SKM-1 treated with dmso at 0.1 percent for 144 hours (cell line): ENCODE measurements at regions not wholly inside any gene's neighbourhood (a gene's known extent, or its start where the extent isn't known, plus 50 kb on each side); places are given as distances from the start of the nearest gene placed in this dataset.
"Not testable (repeated sequence)": the region's sequence is repeated elsewhere in the genome, so short reads cannot be mapped to it uniquely, and the experiment has no call there.

Experiments
- DNase-seq: peaks from one replicate; lab custom pipeline; 2025; ENCODE audit not compliant: unreplicated experiment; lab: John Stamatoyannopoulos, UW

DNA sequence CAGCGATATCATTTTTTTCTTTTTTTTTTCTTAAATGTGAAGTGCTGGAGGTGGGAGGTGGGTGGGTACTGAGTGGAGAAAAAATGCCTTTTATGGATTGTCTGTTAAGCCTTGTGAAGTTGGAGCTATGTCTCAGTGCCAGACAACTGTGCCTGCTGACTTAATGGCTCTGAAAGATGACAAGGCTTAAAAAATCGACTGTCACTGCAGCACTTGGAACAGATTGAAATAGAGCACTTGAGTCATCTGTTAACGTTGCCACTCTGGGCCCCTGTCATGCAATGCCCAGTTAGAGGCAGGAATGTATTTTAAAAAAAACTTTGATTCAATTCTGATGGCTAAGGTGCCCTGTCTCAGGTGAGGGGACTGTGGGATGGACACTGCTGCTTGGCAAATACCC, 108.2 kb upstream of the HS3ST2 start:
- DNase-seq = no peak

DNA sequence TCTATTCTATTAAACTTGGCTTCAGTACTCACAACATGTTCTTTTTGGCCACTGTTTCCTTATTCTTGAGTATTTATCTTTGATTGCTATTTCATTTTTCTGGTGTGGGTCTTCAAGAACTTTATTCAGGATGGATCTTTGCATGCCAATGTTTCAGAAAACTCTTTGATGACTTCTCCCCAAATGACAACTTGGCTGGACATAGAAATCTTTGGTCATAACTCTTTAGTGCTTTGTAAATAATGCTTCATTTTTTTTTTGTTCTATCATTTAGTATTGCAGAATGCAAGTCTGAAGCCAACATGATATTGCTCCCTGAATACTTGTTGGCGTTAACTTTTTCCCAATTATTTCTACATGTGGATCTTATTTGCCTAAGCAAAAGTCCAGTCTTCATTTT, 103.6 kb upstream of the HS3ST2 start:
- no peak for DNase-seq

DNA sequence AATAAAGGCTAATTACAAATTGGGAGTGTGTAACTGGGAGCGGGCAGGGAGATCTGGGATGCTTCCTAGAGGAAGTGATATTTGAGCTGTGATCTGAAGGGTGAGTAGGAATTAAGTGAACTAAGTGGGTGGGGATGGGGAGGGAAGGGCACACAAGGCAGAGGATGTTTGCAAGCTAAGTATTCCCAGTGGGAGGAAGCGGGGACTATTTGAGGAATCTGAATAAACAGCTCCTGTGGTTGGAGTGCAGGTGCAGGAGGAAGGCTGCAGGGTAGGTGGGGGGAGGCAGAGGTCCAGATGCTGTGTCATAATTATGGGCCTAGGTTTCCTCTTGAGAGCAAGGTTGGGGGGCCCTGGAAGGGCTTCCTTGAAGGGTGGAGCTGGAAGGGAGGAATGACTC, 102.1 kb upstream of the HS3ST2 start:
- no peak for DNase-seq

DNA sequence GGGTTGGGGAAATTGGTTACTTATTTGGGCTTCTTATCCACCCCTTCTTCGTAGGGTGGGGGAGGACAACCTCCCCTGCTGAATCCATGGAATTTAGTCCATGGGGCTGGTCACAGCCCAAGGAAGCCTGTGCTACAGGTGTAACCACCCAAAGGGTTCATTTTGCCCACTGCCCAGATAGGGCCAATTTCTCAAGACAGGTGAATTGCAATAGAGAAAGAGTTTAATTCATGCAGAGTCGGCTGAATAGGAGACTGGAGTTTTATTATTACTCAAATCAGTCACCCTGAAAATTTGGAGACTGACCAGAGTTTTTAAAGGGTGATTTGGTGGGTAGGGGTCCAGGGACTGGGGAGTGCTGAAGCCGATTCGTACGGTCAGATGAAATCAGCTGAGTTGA, 101.5 kb upstream of the HS3ST2 start:
- no peak for DNase-seq

DNA sequence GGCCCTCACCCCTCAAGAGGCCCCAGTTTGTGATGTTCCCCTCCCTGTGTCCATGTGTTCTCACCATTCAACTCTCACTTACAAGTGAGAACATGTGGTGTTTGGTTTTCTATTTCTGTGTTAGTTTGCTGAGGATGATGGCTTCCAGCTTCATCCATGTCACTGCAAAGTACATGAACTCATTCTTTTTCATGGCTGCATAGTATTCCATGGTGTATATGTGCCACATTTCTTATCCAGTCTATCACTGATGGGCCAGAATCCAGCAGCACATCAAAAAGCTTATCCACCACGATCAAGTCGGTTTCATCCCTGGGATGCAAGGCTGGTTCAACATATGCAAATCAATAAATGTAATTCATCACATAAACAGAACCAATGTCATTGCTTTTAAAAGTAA, 95.4 kb upstream of the HS3ST2 start:
- DNase-seq = not testable (repeated sequence)

DNA sequence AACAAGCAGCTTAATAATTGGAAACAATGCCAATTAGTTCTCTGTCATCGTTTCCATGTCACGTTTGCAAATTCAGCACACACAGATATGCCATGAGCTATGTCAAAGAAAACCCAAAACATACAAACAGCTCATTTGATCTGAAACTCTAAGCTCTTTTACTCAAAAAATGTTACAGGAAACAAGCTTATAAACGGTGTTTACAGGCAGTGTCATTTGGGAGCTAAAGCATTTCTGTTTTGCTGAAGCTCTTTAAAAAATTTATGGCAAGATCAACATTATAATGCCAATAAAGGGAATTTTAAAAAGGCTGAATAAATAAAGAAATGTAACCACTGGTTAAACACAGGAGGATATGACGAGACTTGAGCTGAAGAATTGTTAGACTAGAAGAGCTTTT, 94.0 kb upstream of the HS3ST2 start:
- DNase-seq = no peak

DNA sequence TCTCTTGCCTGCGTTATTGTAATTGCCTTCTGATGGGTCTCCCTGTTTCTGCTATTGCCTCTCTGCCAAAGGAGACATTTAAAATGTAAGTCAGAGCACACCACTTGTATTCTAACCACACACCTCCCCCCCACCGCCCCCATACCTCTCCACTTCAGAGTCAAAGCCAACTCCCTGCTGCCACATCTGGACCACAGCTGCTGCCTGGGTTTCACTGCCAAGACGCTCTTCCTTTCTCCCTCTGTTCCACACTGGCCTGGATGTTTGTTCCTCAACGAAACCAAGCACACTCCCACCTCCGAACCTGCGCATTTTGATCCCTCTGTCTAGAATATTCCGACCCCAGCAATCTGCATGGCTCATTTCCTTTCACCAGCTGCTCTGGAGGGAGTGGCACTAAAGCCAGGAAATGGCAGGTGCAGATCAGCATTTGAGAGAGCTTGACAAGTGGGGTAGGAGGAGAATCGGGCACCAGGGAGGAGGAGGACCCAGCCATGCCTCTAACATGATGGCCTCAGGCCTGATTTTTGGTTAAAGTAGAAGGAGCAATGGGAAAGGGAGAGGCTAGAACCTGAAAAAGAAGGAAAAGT, 92.4 kb upstream of the HS3ST2 start:
- DNase-seq = no peak

DNA sequence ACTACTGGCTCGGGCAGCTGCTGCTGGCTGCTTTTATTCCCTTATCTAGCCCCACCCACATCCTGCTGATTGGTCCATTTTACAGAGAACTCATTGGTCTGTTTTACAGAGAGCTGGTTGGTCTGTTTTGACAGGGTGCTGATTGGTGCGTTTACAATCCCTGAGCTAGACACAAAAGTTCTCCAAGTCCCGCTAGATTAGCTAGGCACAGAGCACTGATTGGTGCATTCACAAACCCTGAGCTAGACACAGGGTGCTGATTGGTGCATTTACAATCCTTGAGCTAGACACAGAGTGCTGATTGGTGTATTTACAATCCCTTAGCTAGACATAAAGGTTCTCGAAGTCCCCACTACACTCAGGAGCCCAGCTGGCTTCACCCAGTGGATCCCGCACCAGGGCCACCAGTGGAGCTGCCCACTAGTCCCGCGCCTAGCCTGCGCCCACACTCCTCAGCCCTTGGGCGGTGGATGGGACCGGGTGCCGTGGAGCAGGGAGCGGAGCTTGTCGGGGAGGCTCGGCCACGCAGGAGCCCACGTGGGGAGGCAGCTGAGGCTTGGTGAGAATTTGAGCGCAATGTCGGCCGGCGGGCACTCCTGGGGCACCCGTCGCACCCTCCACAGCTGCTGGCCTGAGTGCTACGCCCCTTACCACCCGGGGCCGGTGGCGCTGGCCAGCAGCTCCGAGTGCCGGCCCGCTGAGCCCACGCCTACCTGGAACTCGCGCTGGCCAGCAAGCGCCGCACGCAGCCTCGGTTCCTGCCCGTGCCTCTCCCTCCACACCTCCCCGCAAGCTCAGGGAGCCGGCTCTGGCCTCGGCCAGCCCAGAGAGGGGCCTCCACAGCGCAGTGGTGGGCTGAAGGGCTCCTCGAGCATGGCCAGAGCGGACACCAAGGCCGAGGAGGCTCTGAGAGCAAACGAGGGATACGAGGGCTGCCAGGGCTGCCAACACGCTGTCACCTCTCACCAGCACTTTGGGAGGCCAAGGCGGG, 91.1 kb upstream of the HS3ST2 start:
- DNase-seq = not testable (repeated sequence)

DNA sequence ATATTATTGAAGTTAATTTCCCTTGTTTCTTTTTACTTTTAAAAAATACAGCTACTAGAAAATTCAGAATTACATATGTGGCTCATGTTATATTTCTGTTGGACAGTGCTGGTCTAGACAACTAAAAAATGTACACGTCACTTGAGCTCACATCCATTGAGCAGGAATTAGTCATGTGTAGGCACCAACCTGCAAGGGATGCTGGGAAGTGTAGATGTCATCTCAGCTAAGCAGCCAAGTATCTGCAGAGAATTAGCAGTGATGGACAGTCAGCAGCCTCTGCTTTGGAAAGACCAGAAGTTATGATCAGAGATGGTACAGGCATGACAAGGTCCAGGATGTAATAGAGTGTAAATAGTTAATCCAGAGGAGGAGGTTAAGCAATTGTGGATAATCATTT, 87.1 kb upstream of the HS3ST2 start:
- DNase-seq = no peak

DNA sequence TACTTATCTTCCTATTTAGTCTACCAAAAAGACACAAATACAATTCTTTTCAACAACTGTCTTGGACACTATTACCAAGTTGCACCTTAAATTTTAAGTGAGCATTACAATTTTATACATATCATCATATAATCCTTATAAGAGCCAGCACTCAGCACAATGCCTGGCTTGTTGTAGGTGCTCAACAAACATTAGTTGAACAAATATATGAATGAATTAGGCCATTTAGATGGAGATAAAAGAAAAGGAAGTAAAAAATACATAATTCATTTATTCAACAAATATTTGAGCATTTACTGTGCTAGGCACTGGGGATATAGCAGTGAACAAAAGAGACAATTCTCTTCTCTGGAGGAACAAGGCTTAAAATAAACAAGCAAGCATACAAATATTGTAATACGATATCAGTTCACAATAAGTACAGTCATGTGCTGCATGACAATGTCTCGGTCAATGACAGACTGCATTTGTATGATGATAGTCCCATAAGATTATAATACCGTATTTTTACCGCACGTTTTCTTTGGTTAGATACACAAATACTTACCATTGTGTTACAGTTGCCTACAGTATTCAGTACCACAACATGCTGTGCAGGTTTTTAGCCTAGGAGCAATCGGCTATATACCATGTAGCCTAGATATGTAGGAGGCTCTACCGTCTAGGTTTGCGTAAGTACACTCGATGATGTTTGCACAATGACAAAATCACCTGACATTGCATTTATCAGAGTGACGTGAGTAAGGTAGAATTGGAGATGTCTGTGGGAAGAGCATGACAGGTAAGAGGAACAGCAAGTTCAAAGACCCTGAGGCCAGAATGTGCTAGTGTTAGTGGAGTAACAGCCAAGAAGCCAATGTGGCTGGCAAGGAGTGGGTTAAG, 86.4 kb upstream of the HS3ST2 start:
- DNase-seq = no peak

DNA sequence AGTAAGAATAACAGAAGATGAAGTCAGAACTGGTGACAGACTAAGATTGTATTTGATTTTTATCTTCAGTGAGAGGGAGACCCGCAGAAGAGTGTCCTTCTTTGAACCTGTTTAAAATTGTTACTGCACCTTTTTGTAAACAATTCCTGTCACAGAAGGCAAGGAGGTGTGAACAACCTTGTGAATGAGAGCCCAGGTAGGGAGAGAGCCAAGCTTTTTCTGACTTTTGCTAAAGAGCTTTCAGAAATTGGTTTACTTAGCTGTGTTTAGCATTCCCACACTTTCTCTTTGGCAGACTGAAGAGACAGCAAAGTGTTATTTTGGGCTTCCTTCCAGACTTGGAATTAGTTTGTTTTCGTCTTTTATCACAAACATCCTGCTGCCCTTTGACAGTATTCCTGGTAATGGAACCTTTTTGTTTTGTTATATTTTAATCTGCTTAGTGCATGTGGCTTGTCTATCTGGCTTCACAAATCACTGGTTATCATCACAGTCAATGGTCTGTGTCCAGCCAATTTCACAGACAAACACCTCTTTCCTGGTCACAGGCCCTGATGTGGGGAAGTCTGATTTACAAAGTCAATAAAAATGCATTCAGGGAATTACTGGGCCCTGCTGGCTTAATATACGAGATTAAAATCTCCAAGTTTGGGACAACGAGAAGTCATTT, 85.7 kb upstream of the HS3ST2 start:
- DNase-seq = no peak

DNA sequence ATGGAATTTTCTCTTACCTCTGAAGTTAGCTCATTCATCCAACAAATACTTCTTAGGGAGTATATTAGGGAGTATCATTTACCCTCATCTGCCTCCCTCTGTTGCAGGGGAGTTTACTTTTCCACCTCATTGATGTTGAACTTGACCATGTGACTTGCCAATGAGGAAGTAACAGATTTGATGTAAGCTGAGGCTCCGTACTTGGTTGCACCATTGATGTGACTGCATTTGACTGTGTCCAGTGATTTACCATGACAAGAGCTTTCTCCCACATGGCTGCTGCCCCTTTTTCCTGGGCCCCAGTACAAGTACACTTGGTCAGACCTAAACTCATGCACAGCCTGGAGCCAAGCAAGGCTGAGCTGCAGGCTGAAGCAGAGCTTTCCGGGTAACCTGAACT, 81.6 kb upstream of the HS3ST2 start:
- no peak for DNase-seq

DNA sequence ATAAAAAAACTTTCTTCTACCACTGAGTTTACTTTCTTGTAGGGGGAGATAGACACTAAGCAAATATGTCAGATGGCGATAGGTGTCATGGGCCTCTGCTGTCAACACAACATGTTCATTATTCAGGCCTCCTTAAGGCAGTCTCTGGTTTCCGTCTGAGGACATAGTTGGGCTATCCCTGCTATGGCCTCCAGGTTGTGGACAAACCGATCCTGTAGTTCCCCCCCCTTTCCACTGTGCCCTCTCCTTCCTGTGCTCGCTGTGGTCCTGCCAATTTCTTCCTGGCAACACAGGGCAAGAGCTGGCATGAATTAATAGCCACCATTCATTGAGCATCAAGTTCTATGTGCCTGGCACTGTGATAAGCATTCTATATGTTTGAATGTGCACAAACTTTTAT, 81.0 kb upstream of the HS3ST2 start:
- no peak for DNase-seq

DNA sequence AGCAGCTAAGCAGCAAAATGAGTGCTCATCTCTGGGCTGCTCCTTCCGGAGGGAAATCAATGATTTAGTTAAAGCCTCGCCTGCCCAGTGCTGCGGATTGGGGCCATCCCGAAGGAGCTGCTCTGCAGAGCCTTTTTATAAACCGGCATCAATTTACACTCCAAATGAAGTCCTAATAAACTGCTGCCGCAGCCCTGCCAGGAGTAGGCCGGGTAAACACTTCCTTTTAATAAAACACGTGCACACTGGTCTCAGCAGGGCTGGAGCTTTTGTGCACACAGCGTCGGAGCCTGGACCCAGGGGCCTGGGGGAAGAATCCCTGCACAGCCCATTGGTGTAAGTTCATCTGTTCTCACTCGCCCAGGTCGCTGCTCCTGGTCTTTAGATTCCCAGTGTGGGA, 79.6 kb upstream of the HS3ST2 start:
- DNase-seq = no peak

DNA sequence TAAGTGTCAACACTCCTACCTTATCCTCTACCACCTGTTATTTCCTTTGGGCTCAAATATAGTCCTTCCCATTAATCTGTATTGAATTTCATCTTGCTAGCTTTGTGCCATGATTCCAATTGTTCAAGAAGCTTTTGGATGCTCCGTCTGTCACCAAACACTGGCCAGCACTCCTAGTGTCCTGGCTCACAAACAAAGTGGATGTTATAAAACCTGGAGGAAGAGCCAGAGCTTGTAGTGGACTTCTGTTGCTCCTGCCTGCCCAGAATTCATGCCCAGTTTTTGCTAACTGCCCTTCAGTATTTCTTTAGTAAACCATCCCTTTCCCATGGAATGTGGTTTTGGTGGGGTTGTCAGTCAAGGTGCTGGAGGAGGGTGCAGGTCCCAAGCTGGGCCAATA, 77.2 kb upstream of the HS3ST2 start:
- DNase-seq = no peak

DNA sequence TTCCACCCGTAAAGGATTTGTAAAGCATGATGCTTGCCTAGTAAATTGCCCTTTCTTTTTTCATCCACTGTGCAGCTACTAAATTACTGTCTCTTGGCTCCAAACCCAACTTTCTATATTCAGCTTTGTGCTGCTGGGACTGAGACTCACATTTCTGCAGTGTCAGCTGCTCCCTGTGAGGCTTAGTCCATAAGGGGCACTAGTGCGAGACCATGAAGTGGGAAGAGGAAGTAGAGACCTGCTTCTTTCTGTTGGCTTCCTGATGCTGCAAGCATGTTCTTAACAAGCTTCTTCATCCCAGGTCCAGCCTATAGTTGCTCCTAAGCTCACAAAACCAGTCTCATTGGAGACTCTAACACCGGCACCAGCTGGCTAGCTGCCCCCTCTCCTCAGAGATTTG, 74.9 kb upstream of the HS3ST2 start:
- no peak for DNase-seq

DNA sequence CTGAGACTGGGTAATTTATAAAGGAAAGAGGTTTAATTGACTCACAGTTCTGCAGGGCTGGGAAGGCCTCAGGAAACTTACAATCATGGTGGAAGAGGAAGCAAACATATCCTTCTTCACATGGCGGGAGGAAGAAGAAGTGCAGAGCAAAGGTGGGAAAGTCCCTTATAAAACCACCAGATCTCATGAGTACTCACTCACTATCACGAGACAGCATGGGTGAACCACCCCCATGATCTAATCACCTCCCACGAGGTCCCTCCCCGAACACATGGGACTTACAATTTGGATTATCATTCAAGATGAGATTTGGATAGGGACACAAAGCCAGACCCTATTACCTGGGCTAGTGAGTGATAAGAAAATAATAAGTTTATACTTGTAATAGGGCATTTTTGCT, 70.6 kb upstream of the HS3ST2 start:
- DNase-seq = no peak

DNA sequence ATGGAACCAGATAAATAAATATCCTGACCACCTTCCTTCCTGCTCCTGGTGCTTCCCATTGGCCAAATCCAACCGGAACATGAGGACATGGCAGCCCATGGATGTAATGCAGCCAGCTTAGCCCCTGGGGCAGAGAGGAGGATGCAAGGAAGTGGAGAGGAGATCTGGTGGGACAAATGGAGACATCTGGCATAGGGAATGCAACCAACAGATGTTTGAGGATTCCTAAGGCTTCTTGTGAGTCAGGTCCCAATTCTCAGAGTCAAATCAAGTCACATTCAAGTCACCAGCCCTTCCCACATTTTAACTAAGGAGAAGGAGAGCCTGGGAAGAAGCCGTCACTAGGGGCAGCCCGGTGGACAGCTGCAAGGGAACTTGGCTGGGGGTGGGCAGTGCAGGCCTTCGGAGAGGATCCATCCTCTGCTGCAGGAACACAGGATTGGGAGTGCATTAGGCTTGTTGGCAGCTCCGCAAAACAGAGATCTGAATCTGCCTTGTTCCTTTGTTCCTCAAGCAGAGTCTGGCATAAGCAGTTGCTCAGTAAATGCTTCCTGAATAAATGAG, 62.8 kb upstream of the HS3ST2 start:
- DNase-seq = no peak

DNA sequence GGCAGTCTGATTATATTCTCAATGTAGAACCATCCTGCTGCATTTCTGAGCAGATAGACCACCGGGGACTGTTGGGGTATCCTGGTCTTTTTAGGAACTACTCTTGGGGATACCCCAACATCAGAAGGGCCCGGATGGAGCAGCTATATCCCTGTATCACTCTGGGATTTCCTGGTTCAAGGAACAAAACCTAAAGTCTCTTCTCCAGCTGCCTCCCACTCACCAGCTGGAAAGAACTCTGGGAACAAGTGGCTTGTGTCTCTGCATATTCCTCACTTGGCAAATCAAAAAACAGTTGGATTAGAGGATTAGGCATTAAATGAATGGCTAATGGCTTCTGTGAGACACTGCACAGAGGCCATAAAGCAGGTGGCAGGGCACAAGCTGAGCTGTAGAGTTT, 62.3 kb upstream of the HS3ST2 start:
- DNase-seq = no peak

DNA sequence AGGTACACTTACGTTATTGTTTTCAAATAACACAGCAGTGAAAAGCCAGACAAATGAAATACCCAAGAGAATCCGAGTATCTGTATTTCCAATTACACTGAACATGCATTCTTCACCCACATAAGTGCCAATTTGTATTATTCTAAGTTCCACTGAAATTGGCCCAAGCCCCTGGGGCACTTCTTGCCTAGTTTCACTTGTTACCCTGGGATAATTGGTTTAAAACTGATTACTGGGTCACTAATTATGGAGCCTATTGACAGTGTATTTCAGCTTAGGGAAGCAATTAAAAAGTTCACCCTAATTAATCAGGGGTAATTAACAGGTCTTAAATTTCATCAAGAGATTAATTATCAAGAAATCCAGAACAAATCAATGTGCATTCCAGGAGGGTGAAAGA, 60.5 kb upstream of the HS3ST2 start:
- DNase-seq = no peak

DNA sequence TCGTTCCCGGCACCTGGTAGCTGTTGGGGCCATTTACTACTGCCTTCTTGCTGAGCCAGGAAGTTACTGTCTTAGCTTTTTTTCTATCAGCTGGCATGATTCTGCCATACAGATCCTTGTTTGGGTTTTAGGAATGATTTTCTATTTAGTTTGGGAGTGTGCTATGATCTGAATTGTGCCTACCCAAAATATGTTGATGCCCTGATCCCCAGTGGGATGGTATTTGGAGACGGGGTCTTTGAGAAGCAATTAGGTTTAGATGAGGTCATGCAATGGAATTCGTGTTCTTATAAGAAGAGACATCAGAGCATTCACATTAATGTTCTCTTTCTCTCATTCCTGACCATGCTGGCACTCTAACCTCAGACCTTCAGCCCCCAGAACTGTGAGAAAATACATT, 59.4 kb upstream of the HS3ST2 start:
- DNase-seq = no peak
